ENCODE measurements at regions not wholly inside any gene's neighbourhood (a gene's known extent, or its start where the extent isn't known, plus 50 kb on each side); places are given as distances from the start of the nearest gene placed in this dataset.

DNA sequence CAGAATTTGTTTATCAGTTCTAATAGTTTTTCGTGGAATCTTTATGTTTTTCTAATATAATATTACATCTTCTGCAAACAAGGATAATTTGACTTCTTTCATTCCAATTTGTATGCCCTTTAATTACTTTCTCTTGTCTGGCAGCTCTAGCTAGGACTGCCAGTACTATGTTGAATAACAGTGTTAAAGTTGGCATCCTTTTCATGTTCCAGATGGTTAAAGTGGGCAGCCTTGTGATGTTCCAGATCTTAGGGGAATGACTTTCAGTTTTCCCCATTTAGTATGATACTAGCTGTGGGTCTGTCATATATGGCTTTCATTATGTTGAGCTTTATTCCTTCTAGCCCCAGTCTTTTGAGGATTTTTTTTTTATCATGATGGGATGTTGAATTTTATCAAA is 220.6 kb upstream of the WDFY3 start:
- no peak for TF ChIP-seq ZNF274 (IDR thresholded peaks at IDR 0.05; ENCODE audit: low read depth, low read length)
- TF ChIP-seq YY1 (IDR thresholded peaks at IDR 0.05; ENCODE audit: insufficient read depth, insufficient read length): no peak
- no peak for TF ChIP-seq SUZ12 (IDR thresholded peaks at IDR 0.05; ENCODE audit: extremely low read depth, insufficient read depth, insufficient read length)

Measured in NT2/D1 (cell line).